HG02763 (cell line): ENCODE measurements at regions not wholly inside any gene's neighbourhood (a gene's known extent, or its start where the extent isn't known, plus 50 kb on each side); places are given as distances from the start of the nearest gene placed in this dataset.

Experiments
- ATAC-seq: cut with Tn5 transposase; IDR thresholded peaks from one replicate; pipeline ENCODE4 v1.9.1; 2021; ENCODE audit warnings: mild to moderate bottlenecking, moderate library complexity; ENCODE audit not compliant: unreplicated experiment

- no peak for ATAC-seq
These were observed 123.6 kb upstream of the IPO9 start for GRCh38 chr1:201705389-201705788.

- no peak for ATAC-seq
These were observed 122.8 kb upstream of the IPO9 start for GRCh38 chr1:201706109-201706508.

- ATAC-seq: no peak
These were observed 121.9 kb upstream of the IPO9 start for GRCh38 chr1:201707027-201707426.

DNA sequence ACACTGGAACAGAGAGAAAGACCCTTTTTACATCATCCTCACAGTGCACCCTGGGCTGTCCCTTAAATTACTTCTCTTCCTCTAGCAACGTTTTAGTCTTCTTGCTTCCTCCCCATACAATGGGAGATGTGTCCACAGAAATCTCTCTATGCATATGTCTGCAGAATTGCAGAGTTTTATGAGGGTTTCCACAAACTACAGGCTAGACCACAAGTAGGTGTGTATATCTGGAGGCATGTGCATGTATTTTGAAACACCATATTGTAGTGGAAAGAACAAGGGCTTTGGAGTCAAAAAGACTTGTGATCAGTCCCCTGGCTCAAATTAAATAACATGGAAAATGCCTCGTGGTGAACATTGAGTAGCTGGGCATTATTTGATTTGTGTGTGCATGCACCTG lies 121.3 kb upstream of the IPO9 start:
- no peak for ATAC-seq

- ATAC-seq: no peak
These were observed 120.9 kb upstream of the IPO9 start for GRCh38 chr1:201708085-201708512.

DNA sequence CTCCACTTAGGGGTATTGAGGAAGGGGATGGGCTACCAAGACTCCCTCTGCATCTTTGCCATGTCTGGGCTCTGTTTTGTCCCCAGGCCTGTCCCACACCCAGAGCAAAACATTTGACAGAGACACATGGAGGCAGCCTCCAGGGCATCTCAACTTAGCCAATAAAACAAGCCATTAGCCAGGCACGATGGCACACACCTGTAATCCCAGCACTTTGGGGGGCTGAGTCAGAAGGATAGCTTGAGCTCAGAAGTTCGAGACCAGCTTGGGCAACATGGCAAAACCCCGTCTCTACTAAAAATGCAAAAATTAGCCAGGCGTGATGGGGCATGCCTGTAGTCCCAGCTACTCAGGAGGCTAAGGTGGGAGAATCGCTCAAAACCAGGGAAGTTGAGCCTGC lies 120.3 kb upstream of the IPO9 start:
- ATAC-seq: no peak

GRCh38 chr1:201709564-201710295 lies 119.2 kb upstream of the IPO9 start:
- ATAC-seq: peak; percentile 54

GRCh38 chr1:201710632-201711597 lies 118.0 kb upstream of the IPO9 start:
- ATAC-seq: no peak

GRCh38 chr1:201711811-201712210 lies 117.1 kb upstream of the IPO9 start:
- no peak for ATAC-seq

DNA sequence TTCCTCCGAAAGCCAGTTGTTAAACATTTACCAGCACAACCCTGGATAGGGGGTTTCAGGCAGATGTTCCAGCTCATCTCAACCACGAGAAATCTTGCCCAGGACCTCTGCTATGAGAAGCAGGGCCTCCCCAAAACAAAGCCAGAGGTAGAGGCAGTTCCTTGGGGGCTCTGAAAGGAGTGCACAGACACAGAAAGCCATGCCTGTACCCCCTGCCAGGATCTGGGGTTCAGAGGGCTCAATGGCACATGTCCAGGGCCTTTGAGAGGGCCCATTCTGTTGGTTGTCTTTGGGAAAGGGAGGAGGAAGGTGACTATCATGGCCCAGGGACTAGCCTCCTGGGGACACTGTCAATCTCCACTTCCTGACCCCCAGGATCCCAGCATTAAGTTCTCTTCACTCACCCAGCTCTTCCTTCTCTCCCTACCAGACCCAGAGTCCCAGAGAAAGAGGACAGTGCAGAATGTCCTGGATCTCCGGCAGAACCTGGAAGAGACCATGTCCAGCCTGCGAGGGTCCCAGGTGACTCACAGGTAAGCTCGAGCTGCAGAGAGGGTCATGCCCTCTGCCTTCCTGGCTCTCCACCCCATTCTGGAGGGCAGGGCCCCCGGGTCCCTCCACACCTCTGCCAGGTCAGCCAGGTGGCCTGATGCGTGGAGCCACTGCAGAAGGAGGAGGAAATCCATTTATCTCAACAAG lies 116.4 kb upstream of the IPO9 start:
- no peak for ATAC-seq

- no peak for ATAC-seq
These were observed 115.7 kb upstream of the IPO9 start for GRCh38 chr1:201713086-201713810.

DNA sequence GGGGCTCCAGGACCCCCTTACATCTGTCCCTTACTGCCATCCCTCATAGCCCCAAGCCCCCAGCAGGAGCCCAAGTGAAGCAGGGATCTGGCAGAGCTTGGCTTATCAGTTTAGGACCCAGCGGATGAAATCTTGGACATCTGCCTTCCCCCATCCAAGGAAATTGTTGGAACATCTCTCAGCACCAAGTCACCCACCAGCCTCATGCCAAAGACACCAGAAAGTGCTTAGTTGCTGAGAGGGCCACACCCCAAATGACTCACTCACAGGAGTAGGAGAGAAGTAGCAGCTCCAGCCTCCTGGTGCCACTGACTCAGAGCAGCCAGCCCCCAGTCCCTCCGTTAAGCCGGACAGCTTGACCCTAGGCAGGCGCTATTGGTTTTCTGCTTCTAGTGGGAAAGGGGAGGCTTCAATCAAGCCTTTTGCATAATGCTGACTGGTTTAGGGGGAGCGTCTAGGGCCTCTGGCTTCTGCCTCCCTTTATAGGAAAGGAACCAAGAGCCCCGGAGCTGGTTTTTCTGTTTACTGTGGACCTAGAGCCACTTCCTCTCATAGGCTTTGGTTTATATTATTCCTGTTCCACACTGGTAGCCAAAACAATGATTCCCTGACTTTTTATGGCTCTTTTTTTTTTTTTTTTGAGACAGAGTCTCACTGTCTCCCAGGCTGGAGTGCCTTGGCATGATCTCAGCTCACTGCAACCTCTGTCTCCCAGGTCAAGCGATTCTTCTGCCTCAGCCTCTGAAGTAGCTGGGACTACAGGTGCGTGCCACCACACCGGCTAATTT lies 114.2 kb upstream of the IPO9 start:
- ATAC-seq: no peak

DNA sequence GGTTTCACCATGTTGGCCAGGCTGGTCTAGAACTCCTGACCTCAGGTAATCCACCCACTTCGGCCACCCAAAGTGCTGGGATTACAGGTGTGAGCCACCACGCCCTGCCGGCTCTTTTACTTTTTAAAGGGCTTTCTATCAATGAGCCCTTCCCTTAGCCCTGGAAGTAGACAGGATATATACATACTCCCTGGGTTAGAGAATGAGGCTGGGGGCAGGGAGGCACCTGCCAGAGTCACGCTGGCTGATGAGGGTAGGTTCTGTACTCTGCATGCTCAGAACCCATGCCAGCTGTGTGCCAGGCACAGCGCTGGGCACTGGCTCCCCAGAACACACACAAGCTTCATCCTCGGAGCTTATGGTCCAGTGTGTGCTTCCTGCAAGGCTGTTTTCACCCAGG lies 113.6 kb upstream of the IPO9 start:
- no peak for ATAC-seq

GRCh38 chr1:201715801-201716741 lies 112.9 kb upstream of the IPO9 start:
- no peak for ATAC-seq

DNA sequence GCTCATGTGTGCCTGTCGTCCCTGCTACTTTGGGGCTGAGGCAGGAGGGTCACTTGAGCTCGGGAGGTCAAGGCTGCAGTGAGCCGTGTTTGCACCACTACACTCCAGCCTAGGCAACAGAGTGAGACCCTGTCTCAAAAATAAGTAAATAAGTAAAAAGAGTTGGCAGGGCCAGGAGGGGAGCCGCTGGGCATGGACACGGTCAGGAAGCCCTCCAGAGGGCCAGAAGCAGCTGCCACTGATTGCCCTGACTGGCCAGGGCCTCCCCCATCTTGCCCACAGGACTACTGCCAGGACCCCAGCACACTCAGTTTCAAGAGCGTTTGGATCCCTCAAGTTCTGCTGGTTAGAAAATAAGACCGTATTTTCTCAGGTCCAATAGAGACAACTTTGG lies 112.2 kb upstream of the IPO9 start:
- no peak for ATAC-seq

DNA sequence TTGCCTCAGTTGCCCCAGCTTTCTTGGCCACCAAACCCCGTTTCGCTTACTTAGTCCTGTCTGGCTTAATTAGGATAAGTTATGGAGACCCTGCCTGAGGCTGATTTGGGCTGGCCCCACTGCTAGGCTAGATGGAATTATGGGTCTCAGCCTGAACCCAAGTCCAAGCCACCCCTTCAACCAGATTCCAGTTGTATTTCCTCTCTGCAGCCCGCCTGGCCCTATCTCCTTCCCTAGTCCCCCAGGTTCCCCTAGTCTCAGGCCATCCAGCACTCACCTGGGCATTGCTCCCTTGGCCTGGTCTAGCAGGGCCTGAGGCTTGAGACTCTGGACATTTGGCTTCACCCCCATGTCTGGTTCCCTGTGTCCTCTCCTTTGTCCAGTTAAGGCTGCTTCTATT lies 111.7 kb upstream of the IPO9 start:
- no peak for ATAC-seq

DNA sequence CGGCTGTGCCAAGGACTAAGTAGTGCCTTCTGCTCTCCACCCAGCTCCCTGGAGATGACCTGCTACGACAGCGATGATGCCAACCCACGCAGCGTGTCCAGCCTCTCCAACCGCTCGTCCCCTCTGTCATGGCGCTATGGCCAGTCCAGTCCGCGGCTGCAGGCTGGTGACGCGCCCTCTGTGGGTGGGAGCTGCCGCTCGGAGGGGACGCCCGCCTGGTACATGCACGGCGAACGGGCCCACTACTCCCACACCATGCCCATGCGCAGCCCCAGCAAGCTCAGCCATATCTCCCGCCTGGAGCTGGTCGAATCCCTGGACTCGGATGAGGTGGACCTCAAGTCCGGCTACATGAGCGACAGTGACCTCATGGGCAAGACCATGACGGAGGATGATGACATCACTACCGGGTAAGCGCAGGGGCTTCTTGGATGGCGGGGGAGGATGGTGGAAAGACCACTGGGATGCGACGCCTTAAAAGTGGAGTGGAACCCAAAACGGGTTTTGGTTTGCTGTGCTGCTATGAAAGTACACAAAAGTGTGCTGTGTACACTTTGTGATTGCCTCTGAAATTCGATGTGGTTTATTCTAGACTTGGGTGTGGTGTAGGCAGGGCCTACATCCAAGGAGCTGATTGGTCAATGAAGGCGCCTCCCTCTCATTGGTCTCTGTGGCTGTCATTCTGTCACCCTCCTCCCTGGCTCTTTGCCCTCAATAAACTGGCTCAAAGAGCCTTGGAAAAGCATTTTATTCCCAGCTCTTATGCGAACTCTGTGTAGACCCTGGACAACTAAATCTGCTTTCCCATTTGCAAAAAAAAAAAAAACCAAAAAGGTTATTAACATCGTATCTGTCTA lies 110.4 kb upstream of the IPO9 start:
- ATAC-seq: no peak
